ENCODE measurements at regions not wholly inside any gene's neighbourhood (a gene's known extent, or its start where the extent isn't known, plus 50 kb on each side); places are given as distances from the start of the nearest gene placed in this dataset.

- intact Hi-C loops (cut with micrococcal nuclease) = no loop called here
- H3K27me3 ChIP-seq (ENCODE audit: low read depth) = no peaks in the 10 kb centered on the region
- no peak for DNase-seq
- TF ChIP-seq CTCF (IDR thresholded peaks at IDR 0.05; ENCODE audit: borderline replicate concordance) = no peak
- no peaks in the 10 kb centered on the region for H3K36me3 ChIP-seq
- H3K4me3 ChIP-seq = no peak overlapping the region
- no peaks in the 10 kb centered on the region for H3K4me1 ChIP-seq
- no peak overlapping the region for H3K27ac ChIP-seq (replicated peaks)
- H3K9me3 ChIP-seq (replicated peaks) = peaks cover 1% of the 10 kb centered on the region
Measured at GRCh38 chr6:55678330-55679224, 99.6 kb upstream of the HMGCLL1 start.

- DNase-seq = no peak
- no peak overlapping the region for H3K27ac ChIP-seq (replicated peaks)
- H3K4me3 ChIP-seq = no peak overlapping the region
- no peak for TF ChIP-seq CTCF (IDR thresholded peaks at IDR 0.05; ENCODE audit: borderline replicate concordance)
- H3K36me3 ChIP-seq = no peaks in the 10 kb centered on the region
- intact Hi-C loops (cut with micrococcal nuclease) = no loop called here
- H3K9me3 ChIP-seq (replicated peaks) = no peaks in the 10 kb centered on the region
- no peaks in the 10 kb centered on the region for H3K27me3 ChIP-seq (ENCODE audit: low read depth)
- no peaks in the 10 kb centered on the region for H3K4me1 ChIP-seq
Measured at GRCh38 chr6:55676736-55677135, 97.7 kb upstream of the HMGCLL1 start.

GRCh38 chr6:55675941-55676340 is 96.9 kb upstream of the HMGCLL1 start:
- Histone ChIP-seq H3K36me3 (no peaks in the 10 kb centered on the region), H3K9me3 (replicated peaks) (no peaks in the 10 kb centered on the region), H3K4me3 (no peak overlapping the region), H3K27ac (replicated peaks) (no peak overlapping the region), H3K4me1 (no peaks in the 10 kb centered on the region), H3K27me3 (ENCODE audit: low read depth) (no peaks in the 10 kb centered on the region)
- TF ChIP-seq CTCF (IDR thresholded peaks at IDR 0.05; ENCODE audit: borderline replicate concordance) = no peak
- DNase-seq = no peak
- intact Hi-C loops (cut with micrococcal nuclease) = no loop called here

- Histone ChIP-seq H3K9me3 (replicated peaks) (no peaks in the 10 kb centered on the region), H3K36me3 (no peaks in the 10 kb centered on the region), H3K27me3 (ENCODE audit: low read depth) (no peaks in the 10 kb centered on the region), H3K27ac (replicated peaks) (no peak overlapping the region), H3K4me3 (no peak overlapping the region), H3K4me1 (no peaks in the 10 kb centered on the region)
- TF ChIP-seq CTCF (IDR thresholded peaks at IDR 0.05; ENCODE audit: borderline replicate concordance) = no peak
- intact Hi-C loops (cut with micrococcal nuclease) = no loop called here
- DNase-seq = no peak
Measured at GRCh38 chr6:55674672-55675071, 95.7 kb upstream of the HMGCLL1 start.

- Histone ChIP-seq H3K9me3 (replicated peaks) (no peaks in the 10 kb centered on the region), H3K27me3 (ENCODE audit: low read depth) (no peaks in the 10 kb centered on the region), H3K4me1 (peaks cover 6% of the 10 kb centered on the region), H3K36me3 (no peaks in the 10 kb centered on the region), H3K27ac (replicated peaks) (no peak overlapping the region), H3K4me3 (no peak overlapping the region)
- no peak for DNase-seq
- intact Hi-C loops (cut with micrococcal nuclease) = no loop called here
- TF ChIP-seq CTCF (IDR thresholded peaks at IDR 0.05; ENCODE audit: borderline replicate concordance) = no peak
Measured at GRCh38 chr6:55670850-55671413, 91.9 kb upstream of the HMGCLL1 start.

Measured in left ventricle myocardium inferior (tissue), 1 donor.